ENCODE measurements at regions not wholly inside any gene's neighbourhood (a gene's known extent, or its start where the extent isn't known, plus 50 kb on each side); places are given as distances from the start of the nearest gene placed in this dataset.

- 83% methylated on average over 18 of the region's 19 CpGs; no CpG with 5 or more reads in 1 of the 2 experiments for WGBS, 2 experiments (ENCODE audit: extremely low coverage in 1 of 2, insufficient coverage in 1 of 2, insufficient read length in 1 of 2, insufficient replicate concordance in 2 of 2, low coverage in 1 of 2, low lambda C conversion rate in 2 of 2, missing lambda C conversion rate in 1 of 2)
- peak in 1 of 2 experiments; percentile 37 for DNase-seq (ENCODE audit: low read depth in 1 of 2, low spot score in 2 of 2)
- CTCF ChIA-PET (ENCODE audit: partially characterized antibody): no interaction called here
These were observed 169.6 kb upstream of the SOX1 start for GRCh38 chr13:111897178-111897845.

More at GRCh38 chr13:111897178-111897845, 169.6 kb upstream of the SOX1 start:
- Histone ChIP-seq H2BK5ac (ENCODE audit: low read depth, low read length) (no peak overlapping the region), H2BK15ac (ENCODE audit: low read length) (no peak overlapping the region), H3K18ac (ENCODE audit: extremely low read depth, low read length) (no peak overlapping the region), H3K27ac (ENCODE audit: low read depth, low read length) (no peak overlapping the region), H3K9me3 (ENCODE audit: insufficient read depth in 2 of 2, low read depth in 1 of 2, low read length in 1 of 2) (no peaks in the 10 kb centered on the region), H2BK20ac (ENCODE audit: low read length) (no peak overlapping the region), H3K4me1 (replicated peaks in 1 of 4; ENCODE audit: control insufficient read depth in 3 of 4, insufficient read depth in 4 of 4, low read length in 3 of 4) (peaks cover 0 to 11% (median 3%) of the 10 kb centered on the region in 4 experiments; a peak in 4 of 7 replicates), H2AFZ (ENCODE audit: low read length) (no peak overlapping the region), H3K14ac (ENCODE audit: insufficient read length) (no peak overlapping the region), H2AK5ac (ENCODE audit: low read depth, low read length) (no peak overlapping the region), H3K4me2 (ENCODE audit: insufficient read depth in 1 of 2, low read depth in 2 of 2, low read length in 2 of 2) (no peak overlapping the region), H2BK12ac (ENCODE audit: low read depth, low read length) (no peak overlapping the region), H3K4me3 (ENCODE audit: extremely low read depth in 1 of 4, insufficient read depth in 2 of 4, low read depth in 3 of 4, low read length in 4 of 4) (no peak overlapping the region), H3K79me1 (ENCODE audit: low read depth, low read length) (no peaks in the 10 kb centered on the region), H3K23me2 (ENCODE audit: low read depth, low read length) (peaks cover 10% of the 10 kb centered on the region; the same call in 1 of the 2 replicates), H4K5ac (ENCODE audit: insufficient read length, low read depth, low read length) (no peak overlapping the region), H4K20me1 (replicated peaks in 1 of 2; ENCODE audit: control insufficient read depth in 1 of 2, insufficient read depth in 2 of 2, low read length in 2 of 2) (peaks cover 0 to 4% of the 10 kb centered on the region in 2 experiments), H3K56ac (replicated peaks; ENCODE audit: insufficient read length, low read depth, low read length) (no peak overlapping the region), H3K79me2 (ENCODE audit: control insufficient read depth in 1 of 2, insufficient read depth in 2 of 2, low read length in 2 of 2) (no peaks in the 10 kb centered on the region), H3K27me3 (replicated peaks in 1 of 4; ENCODE audit: control insufficient read depth in 3 of 4, extremely low read depth in 1 of 4, insufficient read depth in 3 of 4, low read length in 3 of 4) (peaks cover 3 to 27% (median 20%) of the 10 kb centered on the region in 4 experiments), H3K36me3 (ENCODE audit: control insufficient read depth in 2 of 4, insufficient read depth in 4 of 4, low read length in 3 of 4) (no peaks in the 10 kb centered on the region), H3K9ac (replicated peaks in 1 of 4; ENCODE audit: extremely low read depth in 1 of 4, low read depth in 3 of 4, low read length in 3 of 4) (no peak overlapping the region), H2BK120ac (replicated peaks; ENCODE audit: low read depth, low read length) (no peak overlapping the region), H4K8ac (ENCODE audit: extremely low read depth, insufficient read depth, low read length) (no peak overlapping the region), H3K23ac (ENCODE audit: insufficient read length) (no peak overlapping the region), H4K91ac (replicated peaks; ENCODE audit: insufficient read length, low read length) (no peak overlapping the region), H3K4ac (replicated peaks; ENCODE audit: insufficient read length, low read depth, low read length) (no peak overlapping the region)
- POLR2A ChIA-PET (ENCODE audit: partially characterized antibody): no interaction called here
- FAIRE-seq: no peak
- no peak for TF ChIP-seq CHD1 (IDR thresholded peaks at IDR 0.05; ENCODE audit: low read depth, low read length)
